NCI-H82 (cell line): ENCODE measurements at regions not wholly inside any gene's neighbourhood (a gene's known extent, or its start where the extent isn't known, plus 50 kb on each side); places are given as distances from the start of the nearest gene placed in this dataset.
"Not testable (repeated sequence)": the region's sequence is repeated elsewhere in the genome, so short reads cannot be mapped to it uniquely, and the experiment has no call there.

Source experiments
- DNase-seq: peaks from one replicate; lab custom pipeline; 2025; lab: John Stamatoyannopoulos, UW

- no peak for DNase-seq
Observed at GRCh38 chr6:170096191-170096802, 194.6 kb downstream of the DLL1 start.

DNA sequence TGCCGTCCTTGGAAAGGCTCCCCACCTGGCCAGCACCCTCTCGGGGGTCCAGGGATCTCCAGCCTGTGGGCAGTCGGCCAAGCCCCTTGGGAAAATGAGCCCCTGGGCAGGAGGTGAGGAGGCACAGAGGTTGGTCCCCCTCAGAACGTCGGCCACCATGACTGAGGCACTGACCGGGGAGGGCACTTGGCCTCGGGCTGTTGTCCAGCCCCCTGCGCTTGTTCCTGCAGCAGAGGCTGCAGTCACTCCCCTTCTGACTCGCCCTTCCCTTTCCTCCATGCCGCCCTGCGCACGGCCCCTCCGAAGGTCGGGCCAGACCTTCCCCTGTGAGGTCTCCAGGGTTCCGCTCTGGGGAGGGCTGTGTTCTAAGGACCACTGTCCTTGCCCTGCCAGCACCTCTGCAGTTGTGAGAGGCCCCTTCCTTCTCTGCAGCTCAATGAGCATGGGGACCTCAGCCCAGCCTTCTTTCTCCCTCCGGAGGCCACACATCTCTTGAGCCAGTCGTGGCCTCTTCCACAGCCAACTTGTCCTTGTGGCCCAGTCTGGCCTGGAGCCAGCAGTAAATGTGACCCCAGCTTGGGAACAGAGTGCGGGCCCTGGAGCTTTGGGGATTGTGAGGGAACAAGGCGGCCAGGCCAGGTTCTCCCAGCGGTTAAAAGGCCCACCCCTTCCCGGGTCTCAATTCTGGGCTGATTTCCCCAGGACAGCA is 195.5 kb downstream of the DLL1 start:
- no peak for DNase-seq

- no peak for DNase-seq
Observed at GRCh38 chr6:170094686-170095272, 196.1 kb downstream of the DLL1 start.

- DNase-seq = no peak
Observed at GRCh38 chr6:170093658-170094596, 197.0 kb downstream of the DLL1 start.

- no peak for DNase-seq
Observed at GRCh38 chr6:170093276-170093657, 197.6 kb downstream of the DLL1 start.

- no peak for DNase-seq
Observed at GRCh38 chr6:170092826-170093225, 198.1 kb downstream of the DLL1 start.

GRCh38 chr6:170091639-170092579 is 199.0 kb downstream of the DLL1 start:
- no peak for DNase-seq

DNA sequence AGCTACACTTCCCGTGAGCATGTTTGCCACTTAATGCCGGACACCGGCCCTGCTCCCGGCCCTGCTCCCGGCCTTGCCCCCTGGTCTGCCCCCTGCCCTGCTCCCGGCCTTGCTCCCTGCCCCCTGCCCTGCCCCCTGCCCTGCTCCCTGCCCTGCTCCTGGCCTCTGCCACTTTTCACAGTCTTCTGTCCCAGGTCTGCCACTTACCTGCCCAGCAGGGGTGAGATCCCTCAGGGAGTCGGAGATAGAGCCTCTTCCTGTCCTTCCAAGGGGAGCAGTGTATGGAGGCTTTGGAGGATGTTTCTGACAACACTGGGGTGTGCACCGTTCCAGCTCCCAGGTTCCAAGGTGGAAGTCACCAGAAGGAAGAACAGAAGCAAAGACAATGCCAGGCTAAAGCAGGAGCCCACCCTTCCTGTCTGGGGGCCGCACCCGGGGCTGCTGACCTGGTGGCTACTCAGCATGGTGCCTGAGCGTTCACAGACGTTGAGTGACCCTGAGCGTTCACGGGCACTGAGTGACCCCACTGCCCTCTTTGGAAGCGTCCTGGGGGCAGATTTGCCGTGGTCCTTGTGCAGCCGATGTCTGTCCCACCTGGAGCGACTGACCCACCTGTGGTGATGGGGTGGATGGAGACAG is 199.8 kb downstream of the DLL1 start:
- DNase-seq = no peak

- DNase-seq = no peak
Observed at GRCh38 chr6:170090561-170090960, 200.3 kb downstream of the DLL1 start.

- no peak for DNase-seq
Observed at GRCh38 chr6:170089963-170090362, 200.9 kb downstream of the DLL1 start.

DNA sequence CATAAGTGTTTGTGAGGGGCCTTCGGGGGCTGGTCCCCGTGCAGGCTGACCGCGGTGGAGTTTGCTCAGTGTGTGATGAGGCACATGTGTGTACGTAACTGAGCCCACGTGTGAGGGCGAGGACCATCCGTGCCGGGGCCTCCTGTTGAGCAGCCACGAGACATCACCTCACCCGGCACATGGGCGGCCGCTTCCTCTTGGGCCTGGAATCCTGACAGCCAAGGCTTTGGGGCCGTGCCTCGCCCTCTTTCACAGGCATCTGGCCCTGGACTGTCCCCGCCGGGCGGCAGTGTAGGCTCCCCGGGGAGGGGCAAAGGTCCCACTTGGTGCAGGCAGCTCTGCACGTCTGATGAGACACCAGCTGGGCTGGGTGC is 202.3 kb downstream of the DLL1 start:
- DNase-seq = no peak

DNA sequence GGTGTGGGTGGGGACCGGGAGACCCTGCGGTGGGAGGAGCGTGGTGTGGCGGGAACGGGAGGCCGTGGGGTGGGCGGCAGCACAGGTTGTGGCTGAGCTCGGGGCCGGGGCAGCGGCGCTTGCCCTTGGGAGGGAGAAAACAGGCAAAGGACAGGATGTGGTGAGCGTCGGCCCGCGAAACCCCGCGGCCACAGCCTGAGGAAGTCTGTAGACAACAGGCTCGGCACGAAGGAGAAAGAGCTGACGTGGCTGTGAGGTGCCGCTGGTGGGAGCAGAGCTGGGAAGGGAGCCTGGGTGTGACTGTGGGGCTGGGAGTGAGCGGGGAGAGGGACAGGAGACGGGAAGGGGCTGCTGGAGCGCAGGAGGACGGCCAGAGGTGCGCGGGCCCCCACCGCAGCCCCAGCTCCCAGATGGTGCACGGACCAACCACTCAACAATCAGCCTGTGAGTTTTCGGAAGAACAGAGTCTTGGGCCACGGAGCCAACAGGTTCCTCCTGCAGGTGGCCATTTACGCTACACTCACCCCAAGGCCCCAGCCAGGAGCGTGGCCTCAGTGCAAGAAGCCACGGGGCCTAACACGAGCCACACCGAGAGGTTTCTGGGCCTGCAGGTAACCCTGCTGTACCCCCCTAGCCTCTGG is 202.8 kb downstream of the DLL1 start:
- DNase-seq = no peak

DNA sequence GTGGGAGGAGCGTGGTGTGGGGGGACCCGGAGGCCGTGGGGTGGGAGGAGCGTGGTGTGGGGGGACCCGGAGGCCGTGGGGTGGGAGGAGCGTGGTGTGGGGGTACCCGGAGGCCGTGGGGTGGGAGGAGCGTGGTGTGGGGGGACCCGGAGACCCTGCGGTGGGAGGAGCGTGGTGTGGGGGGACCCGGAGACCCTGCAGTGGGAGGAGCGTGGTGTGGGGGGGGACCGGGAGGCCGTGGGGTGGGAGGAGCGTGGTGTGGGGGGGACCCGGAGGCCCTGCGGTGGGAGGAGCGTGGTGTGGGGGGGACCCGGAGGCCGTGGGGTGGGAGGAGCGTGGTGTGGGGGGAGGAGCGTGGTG is 203.5 kb downstream of the DLL1 start:
- DNase-seq = not testable (repeated sequence)

- no peak for DNase-seq
Observed at GRCh38 chr6:170086639-170087420, 204.0 kb downstream of the DLL1 start.

DNA sequence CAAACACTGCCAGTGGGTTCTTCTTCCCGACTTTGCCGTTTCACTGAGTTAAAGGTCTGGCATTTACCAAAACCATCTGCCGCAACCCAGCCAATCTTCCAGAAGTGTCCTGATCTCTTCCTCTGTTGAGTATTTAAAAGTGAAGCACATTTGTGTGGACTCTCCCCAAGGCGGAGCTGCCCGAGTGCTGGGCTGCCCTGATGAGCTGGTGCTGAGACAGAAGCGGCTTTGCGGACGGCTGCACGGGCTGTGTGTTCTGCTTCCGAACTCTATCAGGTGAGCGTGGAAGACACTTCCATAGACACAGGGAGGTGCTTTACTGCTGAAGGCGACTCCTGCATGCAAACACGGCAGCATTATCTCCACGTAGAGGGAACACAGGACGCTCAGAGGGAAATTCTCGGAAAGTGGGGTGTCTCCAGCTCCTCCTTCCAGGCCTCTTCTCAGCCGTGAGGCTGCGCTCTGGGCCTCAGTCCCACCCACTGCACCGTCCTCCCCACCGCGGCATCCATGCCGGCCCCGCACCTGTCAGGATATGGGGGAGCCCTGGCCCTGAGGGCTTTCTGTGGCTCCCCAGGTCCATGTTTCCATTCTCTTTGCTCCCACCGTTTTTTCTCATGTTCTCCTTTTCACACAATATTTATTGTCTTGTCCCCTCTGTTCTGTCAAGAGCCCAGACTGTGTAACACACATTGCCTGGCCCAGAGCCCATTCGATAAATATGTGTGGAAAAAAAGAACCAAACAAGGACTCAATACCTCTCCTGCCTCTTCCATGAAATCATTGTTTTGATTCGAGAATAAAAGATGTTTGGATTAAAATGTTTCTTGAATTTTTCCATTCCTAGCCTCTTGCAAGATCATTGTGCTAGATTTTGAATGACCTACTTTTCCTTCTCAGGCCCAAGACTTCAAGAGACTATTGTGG is 205.1 kb downstream of the DLL1 start:
- no peak for DNase-seq

DNA sequence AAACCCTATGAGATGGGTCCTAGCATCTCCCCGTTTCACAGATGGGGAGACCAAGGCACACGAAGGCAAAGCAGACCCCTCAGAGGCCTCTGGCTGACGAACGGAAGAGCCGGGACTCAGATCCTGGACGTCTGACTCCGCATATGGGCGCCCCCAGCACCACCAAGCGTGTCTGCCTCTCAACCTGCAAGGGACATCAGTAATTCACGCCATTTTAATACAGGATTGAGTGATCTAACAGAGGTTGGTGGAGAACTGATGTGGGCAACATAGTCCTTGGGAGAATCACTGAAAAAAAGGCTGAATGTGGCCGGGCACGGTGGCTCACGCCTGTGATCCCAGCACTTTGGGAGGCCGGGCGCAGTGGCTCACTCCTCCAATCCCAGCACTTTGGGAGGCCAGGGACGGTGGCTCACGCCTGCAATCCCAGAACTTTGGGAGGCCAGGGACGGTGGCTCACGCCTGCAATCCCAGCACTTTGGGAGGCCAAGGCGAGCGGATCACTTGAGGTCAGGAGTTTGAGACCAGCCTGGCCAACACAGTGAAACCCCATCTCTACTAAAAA is 206.6 kb downstream of the DLL1 start:
- no peak for DNase-seq

DNA sequence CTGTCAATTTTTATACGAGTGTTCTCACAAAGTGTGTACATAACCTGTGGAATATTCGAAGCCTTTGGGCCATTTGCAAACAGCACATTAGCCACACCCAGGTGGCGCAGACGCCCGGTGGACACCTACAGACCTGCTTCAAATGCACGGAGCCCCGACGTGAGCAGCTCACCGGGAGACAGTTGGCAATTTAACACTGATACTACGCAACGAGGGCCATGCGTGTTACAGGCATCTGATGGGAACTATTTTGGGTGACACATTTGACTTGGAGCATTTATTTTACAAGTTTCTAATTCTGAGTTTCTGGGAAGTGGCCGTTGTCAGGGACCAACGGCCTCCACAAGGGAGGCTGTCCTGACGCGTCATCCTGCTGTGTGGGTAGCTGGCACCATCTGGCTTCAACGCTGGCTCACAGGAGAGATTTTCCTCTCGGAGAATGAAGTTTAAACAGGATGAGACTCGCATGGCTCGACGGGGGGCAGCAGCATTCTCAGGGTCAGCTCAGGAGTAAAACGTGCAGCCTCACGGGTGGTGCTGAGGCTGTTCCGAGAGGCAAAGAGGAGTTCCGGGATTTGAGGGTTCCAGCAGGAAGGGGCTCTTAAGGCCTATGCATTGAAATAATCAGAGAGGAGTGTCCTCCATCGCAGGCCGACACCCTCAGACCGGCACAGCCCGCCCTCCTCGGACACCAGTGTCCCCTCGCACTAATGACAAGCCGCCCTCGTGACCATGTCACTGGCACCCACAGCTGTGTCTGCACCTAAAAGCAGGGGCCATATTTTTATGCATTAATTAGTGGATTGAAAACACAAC is 207.4 kb downstream of the DLL1 start:
- no peak for DNase-seq
